ENCODE measurements at regions not wholly inside any gene's neighbourhood (a gene's known extent, or its start where the extent isn't known, plus 50 kb on each side); places are given as distances from the start of the nearest gene placed in this dataset.

GRCh38 chr1:168476588-168477385, 67.0 kb downstream of the XCL2 start (continued):
- no peak for TF ChIP-seq ZNF512 (CRISPR knock-in tag; IDR thresholded peaks at IDR 0.05)
- no peak for TF ChIP-seq TFAP4 (IDR thresholded peaks at IDR 0.05; ENCODE audit: borderline replicate concordance, low read depth)
- no peak for TF ChIP-seq FOXK2 (IDR thresholded peaks at IDR 0.05)
- TF ChIP-seq TOE1 (CRISPR knock-in tag; IDR thresholded peaks at IDR 0.05): no peak
- TF ChIP-seq ZBTB7B (CRISPR knock-in tag; IDR thresholded peaks at IDR 0.05): 0 out of 2 replicates have a peak, but pooled peaks have one; percentile 22
- no peak for TF ChIP-seq ZNF530 (CRISPR knock-in tag; IDR thresholded peaks at IDR 0.05; ENCODE audit: low read depth)
- no peak for TF ChIP-seq ZNF256 (CRISPR knock-in tag; conservative IDR thresholded peaks at IDR 0.05)
- TF ChIP-seq ATF7-NPFF (CRISPR knock-in tag; IDR thresholded peaks at IDR 0.05; ENCODE audit: low read depth): no peak
- no peak for TF ChIP-seq SYNCRIP (IDR thresholded peaks at IDR 0.05; ENCODE audit: insufficient read depth, low read depth, low read length)
- no peak for TF ChIP-seq TMF1 (CRISPR knock-in tag; IDR thresholded peaks at IDR 0.05; ENCODE audit: low read depth)
- 0 out of 2 replicates have a peak, but pooled peaks have one; percentile 31 for TF ChIP-seq HNF1A (IDR thresholded peaks at IDR 0.05; ENCODE audit: low read depth)
- TF ChIP-seq HNF1A (CRISPR knock-in tag; IDR thresholded peaks at IDR 0.05; ENCODE audit: borderline replicate concordance): peak; percentile 70; the same call in 1 of the 2 replicates
- no peak for TF ChIP-seq NFYB (CRISPR knock-in tag; IDR thresholded peaks at IDR 0.05)
- TF ChIP-seq HIC2 (CRISPR knock-in tag; IDR thresholded peaks at IDR 0.05; ENCODE audit: low read depth): no peak
- 0 out of 2 replicates have a peak, but pooled peaks have one; percentile 54 for TF ChIP-seq KMT2A (CRISPR knock-in tag; IDR thresholded peaks at IDR 0.05)
- no peak for TF ChIP-seq JDP2 (CRISPR knock-in tag; IDR thresholded peaks at IDR 0.05; ENCODE audit: borderline replicate concordance)
- no peak; the same call in 1 of the 2 replicates for TF ChIP-seq ZNF619 (CRISPR knock-in tag; IDR thresholded peaks at IDR 0.05)
- peak; percentile 55; the same call in 1 of the 2 replicates for TF ChIP-seq IRF2 (CRISPR knock-in tag; IDR thresholded peaks at IDR 0.05)
- TF ChIP-seq ZNF710 (CRISPR knock-in tag; IDR thresholded peaks at IDR 0.05; ENCODE audit: borderline replicate concordance): peak; percentile 72; the same call in 1 of the 2 replicates
- TF ChIP-seq SIN3B (IDR thresholded peaks at IDR 0.05; ENCODE audit: low read length): no peak
